ENCODE measurements at regions not wholly inside any gene's neighbourhood (a gene's known extent, or its start where the extent isn't known, plus 50 kb on each side); places are given as distances from the start of the nearest gene placed in this dataset.
A peak's percentile ranks its signal among the peaks of the same experiment; 100 is the strongest.

GRCh38 chr10:88212069-88212468 is 348.6 kb downstream of the PTEN start:
- DNase-seq, result no peak

DNA sequence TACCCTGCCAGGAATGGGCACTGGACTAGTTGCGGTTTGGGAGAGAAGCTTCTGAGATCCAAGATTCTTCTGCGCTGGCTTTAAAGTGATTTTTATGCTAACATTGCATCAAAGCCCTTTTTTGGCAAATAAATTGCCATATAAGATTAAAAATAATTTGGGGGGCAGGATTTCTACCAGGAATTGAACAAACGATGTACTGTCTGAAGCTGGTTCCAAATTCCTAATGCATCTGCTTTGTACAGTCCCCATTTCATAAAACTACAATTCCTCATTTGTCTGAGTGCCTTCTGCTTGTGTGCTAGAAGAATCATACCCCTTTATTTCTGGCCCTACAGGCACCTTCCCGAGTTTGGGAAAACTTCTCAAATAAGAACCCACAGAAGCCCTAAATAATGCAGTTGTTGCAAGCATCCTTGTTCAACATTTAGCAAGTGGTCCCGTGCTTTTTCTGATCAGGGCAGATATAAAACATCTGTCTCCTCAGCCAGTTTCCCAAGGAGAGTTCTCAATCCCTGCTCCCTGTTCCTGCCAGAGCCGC is 349.7 kb downstream of the PTEN start:
- DNase-seq, result no peak

- DNase-seq, result peak; percentile 83
Observed at GRCh38 chr10:88216976-88217375, 353.6 kb downstream of the PTEN start.

- DNase-seq, result no peak
Observed at GRCh38 chr10:88218362-88218761, 354.9 kb downstream of the PTEN start.

DNA sequence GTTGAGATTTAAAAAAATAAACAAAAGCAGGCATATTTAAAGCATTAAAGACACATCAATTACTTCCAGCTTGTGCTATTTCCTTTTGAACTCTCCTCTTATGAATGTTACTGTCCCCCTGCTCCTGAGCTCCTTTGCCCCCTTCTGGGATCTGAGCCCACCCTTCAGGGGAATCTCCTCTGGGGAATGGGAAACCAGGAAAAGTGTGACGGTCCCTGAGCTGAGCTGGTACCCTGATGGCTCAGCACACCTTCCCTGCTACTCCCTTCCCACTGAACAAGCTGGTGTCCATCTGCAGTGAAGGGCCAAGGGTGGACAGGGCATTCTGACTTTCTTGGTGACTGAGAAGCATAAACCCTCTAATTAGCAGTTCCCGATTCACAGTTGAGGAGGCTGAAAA is 356.3 kb downstream of the PTEN start:
- DNase-seq, result no peak

- no peak for DNase-seq
Observed at GRCh38 chr10:88221010-88221973, 357.9 kb downstream of the PTEN start.

DNA sequence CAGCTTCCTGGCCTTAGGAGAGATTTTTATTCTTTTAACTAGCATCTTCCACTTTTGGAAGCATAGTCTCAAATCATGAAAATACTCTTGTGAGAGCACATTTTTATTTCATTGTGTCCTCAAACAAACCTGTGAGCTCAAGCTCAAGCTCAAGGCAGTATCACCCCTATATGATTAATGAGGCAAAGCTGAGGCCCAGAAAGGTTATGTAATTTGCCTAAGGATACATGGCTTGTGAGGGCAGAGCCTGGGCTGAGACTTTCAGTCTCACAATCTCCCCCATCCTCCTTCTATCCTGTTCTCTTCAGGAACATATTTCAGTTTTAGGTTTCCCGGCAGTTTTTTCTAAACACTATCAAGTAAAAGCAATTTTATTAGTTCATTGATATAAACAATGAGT is 359.5 kb downstream of the PTEN start:
- no peak for DNase-seq

All from hematopoietic multipotent progenitor cell treated with erythropoietin and hydrocortisone succinate and interleukin-3 and kit ligand, for 8 days (in vitro differentiated cells).